ENCODE measurements at regions not wholly inside any gene's neighbourhood (a gene's known extent, or its start where the extent isn't known, plus 50 kb on each side); places are given as distances from the start of the nearest gene placed in this dataset.

GRCh38 chr15:97200161-97200560, 760.3 kb upstream of the ARRDC4 start:
- DNase-seq, result no peak

- no peak for DNase-seq
Measured at GRCh38 chr15:97210277-97210676, 750.2 kb upstream of the ARRDC4 start.

GRCh38 chr15:97215629-97216028, 744.9 kb upstream of the ARRDC4 start:
- no peak for DNase-seq

GRCh38 chr15:97224191-97224641, 736.3 kb upstream of the ARRDC4 start:
- DNase-seq, result no peak

- DNase-seq, result peak; percentile 59
Measured at GRCh38 chr15:97234851-97235610, 725.5 kb upstream of the ARRDC4 start.

- no peak for DNase-seq
Measured at GRCh38 chr15:97235611-97235985, 724.9 kb upstream of the ARRDC4 start.

GRCh38 chr15:97236140-97236539, 724.4 kb upstream of the ARRDC4 start:
- DNase-seq, result no peak

- no peak for DNase-seq
Measured at GRCh38 chr15:97237160-97237559, 723.3 kb upstream of the ARRDC4 start.

GRCh38 chr15:97248376-97248775, 712.1 kb upstream of the ARRDC4 start:
- DNase-seq, result no peak

- DNase-seq, result no peak
Measured at GRCh38 chr15:97259943-97260342, 700.6 kb upstream of the ARRDC4 start.

GRCh38 chr15:97301166-97301565, 659.3 kb upstream of the ARRDC4 start:
- DNase-seq, result no peak

- DNase-seq, result no peak
Measured at GRCh38 chr15:97316362-97316761, 644.1 kb upstream of the ARRDC4 start.

- no peak for DNase-seq
Measured at GRCh38 chr15:97317163-97317562, 643.3 kb upstream of the ARRDC4 start.

GRCh38 chr15:97319291-97319690, 641.2 kb upstream of the ARRDC4 start:
- no peak for DNase-seq

- no peak for DNase-seq
Measured at GRCh38 chr15:97346221-97346620, 614.3 kb upstream of the ARRDC4 start.

GRCh38 chr15:97350813-97351212, 609.7 kb upstream of the ARRDC4 start:
- no peak for DNase-seq

GRCh38 chr15:97383516-97383915, 577.0 kb upstream of the ARRDC4 start:
- no peak for DNase-seq

GRCh38 chr15:97386940-97387339, 573.6 kb upstream of the ARRDC4 start:
- no peak for DNase-seq

- DNase-seq, result no peak
Measured at GRCh38 chr15:97401195-97401594, 559.3 kb upstream of the ARRDC4 start.

- no peak for DNase-seq
Measured at GRCh38 chr15:97401970-97402369, 558.5 kb upstream of the ARRDC4 start.

GRCh38 chr15:97406841-97407240, 553.7 kb upstream of the ARRDC4 start:
- DNase-seq, result no peak

GRCh38 chr15:97410897-97411575, 549.5 kb upstream of the ARRDC4 start:
- no peak for DNase-seq

- no peak for DNase-seq
Measured at GRCh38 chr15:97420130-97420529, 540.4 kb upstream of the ARRDC4 start.

GRCh38 chr15:97425596-97425995, 534.9 kb upstream of the ARRDC4 start:
- no peak for DNase-seq

- DNase-seq, result no peak
Measured at GRCh38 chr15:97443101-97443500, 517.4 kb upstream of the ARRDC4 start.

Data from stimulated activated CD8-positive, alpha-beta memory T cell treated with anti-CD3 and anti-CD28 coated beads, Interleukin-4, amount 100 ng/mL, for 48 hours (primary cell).